Choroid plexus epithelial cell (primary cell): ENCODE measurements at regions not wholly inside any gene's neighbourhood (a gene's known extent, or its start where the extent isn't known, plus 50 kb on each side); places are given as distances from the start of the nearest gene placed in this dataset.

Source experiments
- DNase-seq: peaks from one replicate; pipeline ENCODE4 v3.0.0-alpha.2; 2010; ENCODE audit warnings: low read depth
- H3K4me3 ChIP-seq: 2 replicates; pipeline ENCODE4 v1.5.1; 2011; ENCODE audit warnings: low read depth, mild to moderate bottlenecking, control low read depth, low read length, moderate library complexity
- TF ChIP-seq, protein P1 (sequence below): conservative IDR thresholded peaks from 2 replicates; pipeline ENCODE4 v1.5.1; 2011; ENCODE audit warnings: low read depth, mild to moderate bottlenecking, control low read depth, inconsistent platforms, low read length, moderate library complexity

DNA sequence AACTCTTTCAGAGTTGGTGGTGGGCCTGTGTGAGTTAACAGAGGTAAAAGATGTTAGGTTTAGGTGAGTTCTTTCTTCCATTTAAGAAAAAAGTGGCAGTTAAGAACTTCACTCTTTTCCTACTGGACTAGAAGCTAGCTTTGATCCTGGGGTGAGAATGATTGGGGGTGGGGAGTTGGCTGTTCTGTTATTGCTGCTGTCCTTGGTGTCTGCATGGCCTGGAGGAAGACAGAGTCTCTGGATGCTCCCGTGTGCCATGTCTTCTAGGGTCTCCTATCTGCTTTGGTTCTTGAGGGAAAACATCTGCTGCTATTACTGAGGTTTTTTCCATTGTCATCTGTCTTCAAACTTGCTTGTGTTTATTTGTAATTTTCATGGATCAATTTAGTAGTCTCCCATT is 275.7 kb downstream of the HLX start:
- TF ChIP-seq, protein P1, sequence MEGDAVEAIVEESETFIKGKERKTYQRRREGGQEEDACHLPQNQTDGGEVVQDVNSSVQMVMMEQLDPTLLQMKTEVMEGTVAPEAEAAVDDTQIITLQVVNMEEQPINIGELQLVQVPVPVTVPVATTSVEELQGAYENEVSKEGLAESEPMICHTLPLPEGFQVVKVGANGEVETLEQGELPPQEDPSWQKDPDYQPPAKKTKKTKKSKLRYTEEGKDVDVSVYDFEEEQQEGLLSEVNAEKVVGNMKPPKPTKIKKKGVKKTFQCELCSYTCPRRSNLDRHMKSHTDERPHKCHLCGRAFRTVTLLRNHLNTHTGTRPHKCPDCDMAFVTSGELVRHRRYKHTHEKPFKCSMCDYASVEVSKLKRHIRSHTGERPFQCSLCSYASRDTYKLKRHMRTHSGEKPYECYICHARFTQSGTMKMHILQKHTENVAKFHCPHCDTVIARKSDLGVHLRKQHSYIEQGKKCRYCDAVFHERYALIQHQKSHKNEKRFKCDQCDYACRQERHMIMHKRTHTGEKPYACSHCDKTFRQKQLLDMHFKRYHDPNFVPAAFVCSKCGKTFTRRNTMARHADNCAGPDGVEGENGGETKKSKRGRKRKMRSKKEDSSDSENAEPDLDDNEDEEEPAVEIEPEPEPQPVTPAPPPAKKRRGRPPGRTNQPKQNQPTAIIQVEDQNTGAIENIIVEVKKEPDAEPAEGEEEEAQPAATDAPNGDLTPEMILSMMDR: no peak
- no peak overlapping the region for H3K4me3 ChIP-seq
- DNase-seq: no peak

DNA sequence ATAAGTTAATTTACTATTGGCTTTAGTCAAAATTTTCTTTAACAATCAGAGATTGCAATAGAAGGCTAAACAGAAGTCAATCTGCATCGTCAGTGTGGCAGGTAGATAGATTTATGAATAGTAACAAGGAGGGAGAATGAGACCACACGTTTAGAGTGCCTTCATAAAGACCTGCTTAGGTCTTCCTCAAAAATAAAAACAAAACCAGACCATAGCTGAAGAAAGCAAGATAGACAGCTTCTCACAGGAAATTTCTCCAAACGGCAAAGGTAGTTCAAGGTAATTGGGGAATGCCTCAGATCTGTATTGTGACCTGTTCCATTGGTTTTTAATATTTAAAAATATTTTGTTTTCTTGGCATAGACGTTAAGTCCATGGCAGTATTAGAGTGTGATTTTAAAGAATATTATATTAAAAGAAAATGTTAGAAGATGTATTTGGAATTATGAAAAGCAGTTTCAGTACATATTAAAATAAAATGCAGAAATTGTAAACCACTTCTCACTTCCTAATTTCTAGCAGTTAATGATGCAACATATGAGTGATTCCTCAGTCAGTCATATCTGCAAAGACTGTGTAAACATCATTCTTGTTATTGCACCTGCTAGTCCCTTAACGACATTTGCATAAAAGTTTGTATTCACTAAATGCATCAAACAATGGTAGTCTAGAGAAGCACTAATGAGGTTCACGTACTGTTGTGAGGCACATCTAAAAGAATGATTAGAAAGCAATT is 278.0 kb downstream of the HLX start:
- no peak overlapping the region for H3K4me3 ChIP-seq
- TF ChIP-seq, protein P1: no peak
- DNase-seq: no peak

DNA sequence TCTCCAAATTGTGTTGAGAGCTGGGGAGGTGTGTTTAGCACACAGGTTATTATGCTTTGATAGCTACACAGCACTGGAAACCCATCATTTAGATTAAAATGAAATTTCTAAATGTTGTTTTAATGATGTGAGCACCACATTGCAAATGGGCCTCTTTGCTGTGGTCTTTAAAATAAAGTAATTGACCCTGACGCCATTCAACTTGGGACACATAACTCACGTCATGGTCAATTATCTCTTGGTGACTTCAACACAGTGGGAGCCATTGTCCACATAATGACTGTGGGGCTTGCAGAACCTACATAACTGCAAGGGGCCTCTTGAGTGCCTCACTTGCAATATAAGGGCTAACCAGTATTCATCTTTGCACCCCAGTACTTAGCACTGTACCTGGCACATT is 280.4 kb downstream of the HLX start:
- no peak overlapping the region for H3K4me3 ChIP-seq
- TF ChIP-seq, protein P1: no peak
- no peak for DNase-seq

DNA sequence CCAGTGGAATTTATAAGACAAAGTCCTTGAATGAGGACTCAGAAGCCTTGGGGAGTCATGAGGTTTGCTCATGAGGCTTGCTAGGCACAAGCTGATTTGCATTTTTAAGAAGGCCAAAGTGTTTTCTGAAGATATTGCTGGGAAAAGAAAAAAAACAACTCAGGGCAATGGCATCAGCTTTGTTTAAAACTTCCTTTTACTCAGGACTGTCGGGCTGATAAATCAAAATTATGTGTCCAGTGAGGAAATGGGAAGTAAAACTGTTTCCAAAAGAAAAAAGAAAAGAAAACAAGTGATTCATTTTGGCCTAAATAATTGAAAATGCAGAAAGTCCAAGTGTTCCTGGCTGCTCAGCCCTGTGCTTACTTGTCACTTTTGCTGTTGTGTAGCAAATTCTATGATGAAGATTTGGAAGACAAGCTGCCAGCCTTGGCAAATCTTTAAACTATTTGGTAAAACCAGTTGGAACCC is 282.4 kb downstream of the HLX start:
- H3K4me3 ChIP-seq: no peak overlapping the region
- TF ChIP-seq, protein P1: no peak
- DNase-seq: no peak

DNA sequence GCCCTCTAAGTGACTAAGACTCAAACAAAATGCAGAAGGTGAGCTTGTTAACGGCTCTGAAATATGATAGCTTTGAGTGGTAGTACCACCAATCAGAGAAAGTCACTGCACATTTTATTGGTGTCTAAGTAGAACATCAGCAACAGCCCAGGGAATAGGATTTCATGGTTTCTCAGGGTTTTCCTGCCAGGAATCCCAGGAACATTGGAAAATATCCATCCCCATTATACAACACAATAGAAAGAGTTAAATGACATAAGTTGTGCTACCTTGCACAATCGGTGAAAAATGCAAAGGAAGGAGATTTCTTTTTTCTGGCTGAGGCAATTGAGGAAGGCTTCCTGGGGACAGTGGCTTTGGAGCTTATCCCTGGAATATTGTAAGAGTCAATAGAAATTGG is 283.1 kb downstream of the HLX start:
- TF ChIP-seq, protein P1: no peak

DNA sequence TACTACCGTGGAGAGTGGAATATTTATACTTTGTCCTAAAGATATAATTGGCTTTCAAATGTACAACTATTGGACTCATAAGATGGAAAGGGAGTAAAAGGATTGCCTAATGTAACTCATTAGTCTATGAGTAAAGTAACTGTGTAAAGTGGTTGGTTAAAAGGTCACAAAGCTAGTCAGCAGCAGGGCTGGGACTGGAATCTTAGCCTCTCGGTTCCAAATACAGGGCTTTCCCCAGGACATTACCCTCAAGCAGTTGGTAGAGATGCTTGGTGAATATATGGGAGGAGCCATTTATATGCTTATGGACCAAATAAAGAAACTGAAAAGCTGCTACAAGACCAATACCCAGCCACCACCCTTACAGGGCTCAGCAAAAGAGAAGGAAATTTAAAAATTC is 283.7 kb downstream of the HLX start:
- TF ChIP-seq, protein P1: no peak
- no peak overlapping the region for H3K4me3 ChIP-seq
- DNase-seq: no peak

More for the DNA sequence above, 283.1 kb downstream of the HLX start:
- DNase-seq: no peak
- no peak overlapping the region for H3K4me3 ChIP-seq

DNA sequence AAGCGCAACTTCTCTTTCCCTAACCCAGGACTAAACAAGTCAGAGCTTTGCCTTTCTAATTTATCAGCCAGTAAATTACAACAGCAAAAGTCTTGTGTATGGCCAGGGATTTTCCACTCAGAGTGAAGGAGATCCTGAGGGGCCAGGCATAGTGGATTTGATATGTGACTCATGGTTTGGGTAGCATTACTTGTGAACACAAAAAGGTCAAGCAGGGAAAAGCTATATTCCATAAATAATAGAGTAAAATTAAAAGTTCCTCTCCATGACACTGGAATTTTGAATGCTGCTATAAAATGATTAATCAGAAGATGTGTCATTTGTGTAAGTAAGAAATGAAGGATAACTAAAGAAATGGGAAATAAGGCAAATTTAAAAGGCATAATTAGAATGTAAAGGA is 284.8 kb downstream of the HLX start:
- TF ChIP-seq, protein P1: no peak
- DNase-seq: no peak
- no peak overlapping the region for H3K4me3 ChIP-seq
